GM12878 (cell line): ENCODE measurements at regions not wholly inside any gene's neighbourhood (a gene's known extent, or its start where the extent isn't known, plus 50 kb on each side); places are given as distances from the start of the nearest gene placed in this dataset.

ENCODE experiments used
- ATAC-seq: fragments of 200-7000 bp; cut with Tn5 transposase; 3 replicates; pipeline ENCODE4 v1.9.1; 2020; ENCODE audit warnings: mild to moderate bottlenecking, moderate library complexity
- BruUV-seq: library from RNA; stranded (reverse); fragments of 400-500 nt; replicated peaks from 2 replicates; lab custom pipeline; 2021; lab: Mats Ljungman, UMichigan
- CTCF ChIA-PET: fragments of 300-600 bp; sonication (Branson Sonifier 250); formaldehyde crosslinking; extraction: SDS; loops from one replicate; lab custom pipeline; 2021; ENCODE audit warnings: inconsistent platforms; lab: Yijun Ruan, JAX
- POLR2A ChIA-PET: fragments of 350-600 bp; formaldehyde crosslinking; extraction: SDS; loops from one replicate; lab custom pipeline; 2021; ENCODE audit warnings: inconsistent platforms; lab: Charles Lee
- RAD21 ChIA-PET: fragments of 300-600 bp; sonication (Branson Sonifier 250); formaldehyde crosslinking; loops from one replicate; lab custom pipeline; 2023; ENCODE audit warnings: antibody characterized with exemption; ENCODE audit not compliant: unreplicated experiment; lab: Charles Lee
- SMC1A ChIA-PET: fragments of 300-600 bp; sonication (Branson Sonifier 250); formaldehyde crosslinking; loops from one replicate; lab custom pipeline; 2023; ENCODE audit not compliant: unreplicated experiment, uncharacterized antibody; lab: Charles Lee
- DNase-seq: peaks from one replicate; pipeline ENCODE4 v3.0.0-alpha.2; 2011; ENCODE audit warnings: low read depth, low spot score
- FAIRE-seq: peaks from 3 replicates; lab custom pipeline; 2011; peaks lifted over from hg19 to GRCh38; lab: Jason Lieb, UNC
- H2AFZ ChIP-seq: 2 replicates; pipeline ENCODE4 v1.6.0; 2011; ENCODE audit warnings: low read depth, low read length, control low read depth; ENCODE audit not compliant: control insufficient read depth
- H3K27ac ChIP-seq: 2 replicates; pipeline ENCODE4 v1.5.1; 2011; ENCODE audit warnings: control low read depth; ENCODE audit not compliant: control insufficient read depth, insufficient read depth
- H3K27me3 ChIP-seq, 2 experiments: replicated peaks in 1 of 2; 2 replicates each; pipeline versions ENCODE4 v1.6.0 to v1.6.1; 2011; ENCODE audit warnings: low read length in 1 of 2; ENCODE audit not compliant: control insufficient read depth in 2 of 2, insufficient read depth in 2 of 2
- H3K36me3 ChIP-seq, 2 experiments: 2 replicates each; pipeline ENCODE4 v1.5.1; 2011; ENCODE audit warnings: low read length in 1 of 2; ENCODE audit not compliant: control insufficient read depth in 2 of 2, insufficient read depth in 2 of 2
- H3K4me1 ChIP-seq: 2 replicates; pipeline ENCODE4 v1.6.1; 2011; ENCODE audit warnings: mild to moderate bottlenecking, low read length, moderate library complexity, mixed read lengths; ENCODE audit not compliant: control insufficient read depth, insufficient read depth
- H3K4me2 ChIP-seq: 2 replicates; pipeline ENCODE4 v1.6.0; 2011; ENCODE audit warnings: control low read depth; ENCODE audit not compliant: control insufficient read depth, insufficient read depth
- H3K4me3 ChIP-seq: fragments of 200-600 bp; sonication (generic); 2 replicates; pipeline ENCODE4 v1.5.1; 2016
- H3K79me2 ChIP-seq: 2 replicates; pipeline ENCODE4 v1.6.0; 2011; ENCODE audit warnings: low read length; ENCODE audit not compliant: control insufficient read depth, insufficient read depth
- H3K9ac ChIP-seq: 2 replicates; pipeline ENCODE4 v1.8.0; 2011; ENCODE audit warnings: low read length, control low read depth, mixed read lengths; ENCODE audit not compliant: control insufficient read depth, insufficient read depth
- H3K9me3 ChIP-seq: replicated peaks from 3 replicates; pipeline ENCODE4 v1.5.1; 2011; ENCODE audit warnings: mild to moderate bottlenecking, low read length; ENCODE audit not compliant: control insufficient read depth, insufficient read depth
- H4K20me1 ChIP-seq: 2 replicates; pipeline ENCODE4 v1.6.0; 2011; ENCODE audit not compliant: control insufficient read depth, insufficient read depth
- ASH2L ChIP-seq: fragments of 300-600, 200-600 bp; sonication (generic); IDR thresholded peaks from 2 replicates; pipeline ENCODE4 v1.6.1; 2017; ENCODE audit warnings: low read depth, mild to moderate bottlenecking, borderline replicate concordance
- BRCA1 ChIP-seq: IDR thresholded peaks from 2 replicates; pipeline ENCODE4 v1.6.1; 2011; ENCODE audit warnings: low read depth, low read length, improper control_type of control experiment
- CBX3 ChIP-seq: fragments of 200-600 bp; sonication (generic); IDR thresholded peaks from 2 replicates; pipeline ENCODE4 v1.6.1; 2016; ENCODE audit warnings: low read depth, borderline replicate concordance
- DPF2 ChIP-seq: fragments of 450-650 bp; IDR thresholded peaks from 2 replicates; pipeline ENCODE4 v1.6.1; 2017; ENCODE audit warnings: mild to moderate bottlenecking
- EED ChIP-seq: sonication (generic); IDR thresholded peaks from 2 replicates; pipeline ENCODE4 v1.6.1; 2016; ENCODE audit warnings: antibody characterized with exemption, low read depth
- FOS ChIP-seq: IDR thresholded peaks from 3 replicates; pipeline ENCODE4 v1.6.1; 2011; ENCODE audit warnings: borderline replicate concordance; ENCODE audit not compliant: insufficient read length; ENCODE audit errors: extremely low read depth
- KAT2A ChIP-seq: conservative IDR thresholded peaks from 2 replicates; pipeline ENCODE4 v1.6.1; 2011; ENCODE audit warnings: low read depth, low read length; ENCODE audit not compliant: control insufficient read depth
- RUNX3 ChIP-seq: IDR thresholded peaks from 2 replicates; pipeline ENCODE4 v1.6.1; 2012; ENCODE audit warnings: low read length, inconsistent platforms
- YY1 ChIP-seq: IDR thresholded peaks from 2 replicates; pipeline ENCODE4 v1.6.1; 2011; ENCODE audit warnings: low read depth, mild to moderate bottlenecking, low read length
- in situ Hi-C: fragments of 300-500 bp; cut with MboI; formaldehyde crosslinking; loops from 9 replicates; pipeline ENCODE4 v1.14.3; 2018; ENCODE audit warnings: mixed read lengths
- intact Hi-C: fragments of 100-400 bp; cut with micrococcal nuclease; formaldehyde crosslinking; loops from one replicate; pipeline ENCODE4 v1.14.2; 2022; ENCODE audit not compliant: unreplicated experiment
- TF ChIP-seq, protein P1 (sequence below), 3 experiments: IDR thresholded peaks in 2 of 3; conservative IDR thresholded peaks in 1 of 3; 2 replicates each; pipeline ENCODE4 v1.5.1; 2011; ENCODE audit warnings: low read depth in 3 of 3, low read length in 3 of 3, mild to moderate bottlenecking in 3 of 3, control low read depth in 2 of 3, moderate library complexity in 2 of 3, inconsistent platforms in 1 of 3, mixed read lengths in 1 of 3; ENCODE audit not compliant: control insufficient read depth in 2 of 3, insufficient read depth in 1 of 3; ENCODE audit errors: extremely low read depth in 1 of 3
- TF ChIP-seq, protein P2 (sequence below): IDR thresholded peaks from 2 replicates; pipeline ENCODE4 v1.6.1; 2012; ENCODE audit warnings: low read length, inconsistent platforms

DNA sequence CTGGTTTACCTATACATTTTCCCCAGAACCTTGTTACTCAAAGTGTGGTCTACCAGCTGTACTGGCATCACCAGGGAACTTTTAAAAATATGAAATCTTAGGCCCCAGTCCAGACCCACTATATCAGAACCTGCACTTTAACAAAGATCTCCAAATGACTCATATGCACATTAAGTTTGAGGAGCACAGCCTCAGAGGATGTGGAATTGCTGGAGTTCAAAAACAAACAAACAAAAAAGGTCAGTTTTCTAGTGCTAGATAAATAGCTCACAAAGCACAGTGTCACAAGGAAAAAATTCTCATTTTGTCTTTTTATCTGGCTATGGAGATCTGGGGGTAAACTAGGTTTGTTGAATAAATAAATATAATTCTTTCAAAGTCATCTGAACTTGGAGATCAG is 68.9 kb upstream of the ANKRD55 start:
- no TSS peak for BruUV-seq
- H3K9ac ChIP-seq: no peak overlapping the region
- in situ Hi-C loops: no loop called here
- H3K79me2 ChIP-seq: no peaks in the 10 kb centered on the region
- TF ChIP-seq, protein P1, sequence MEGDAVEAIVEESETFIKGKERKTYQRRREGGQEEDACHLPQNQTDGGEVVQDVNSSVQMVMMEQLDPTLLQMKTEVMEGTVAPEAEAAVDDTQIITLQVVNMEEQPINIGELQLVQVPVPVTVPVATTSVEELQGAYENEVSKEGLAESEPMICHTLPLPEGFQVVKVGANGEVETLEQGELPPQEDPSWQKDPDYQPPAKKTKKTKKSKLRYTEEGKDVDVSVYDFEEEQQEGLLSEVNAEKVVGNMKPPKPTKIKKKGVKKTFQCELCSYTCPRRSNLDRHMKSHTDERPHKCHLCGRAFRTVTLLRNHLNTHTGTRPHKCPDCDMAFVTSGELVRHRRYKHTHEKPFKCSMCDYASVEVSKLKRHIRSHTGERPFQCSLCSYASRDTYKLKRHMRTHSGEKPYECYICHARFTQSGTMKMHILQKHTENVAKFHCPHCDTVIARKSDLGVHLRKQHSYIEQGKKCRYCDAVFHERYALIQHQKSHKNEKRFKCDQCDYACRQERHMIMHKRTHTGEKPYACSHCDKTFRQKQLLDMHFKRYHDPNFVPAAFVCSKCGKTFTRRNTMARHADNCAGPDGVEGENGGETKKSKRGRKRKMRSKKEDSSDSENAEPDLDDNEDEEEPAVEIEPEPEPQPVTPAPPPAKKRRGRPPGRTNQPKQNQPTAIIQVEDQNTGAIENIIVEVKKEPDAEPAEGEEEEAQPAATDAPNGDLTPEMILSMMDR (IDR thresholded peaks at IDR 0.05 in 2 of 3, conservative IDR thresholded peaks at IDR 0.05 in 1 of 3; ENCODE audit: control insufficient read depth in 2 of 3, extremely low read depth in 1 of 3, insufficient read depth in 1 of 3, low read depth in 3 of 3, low read length in 3 of 3): no peak
- TF ChIP-seq DPF2: no peak
- no peak for TF ChIP-seq BRCA1
- TF ChIP-seq FOS: no peak
- TF ChIP-seq RUNX3: no peak
- TF ChIP-seq, protein P2, sequence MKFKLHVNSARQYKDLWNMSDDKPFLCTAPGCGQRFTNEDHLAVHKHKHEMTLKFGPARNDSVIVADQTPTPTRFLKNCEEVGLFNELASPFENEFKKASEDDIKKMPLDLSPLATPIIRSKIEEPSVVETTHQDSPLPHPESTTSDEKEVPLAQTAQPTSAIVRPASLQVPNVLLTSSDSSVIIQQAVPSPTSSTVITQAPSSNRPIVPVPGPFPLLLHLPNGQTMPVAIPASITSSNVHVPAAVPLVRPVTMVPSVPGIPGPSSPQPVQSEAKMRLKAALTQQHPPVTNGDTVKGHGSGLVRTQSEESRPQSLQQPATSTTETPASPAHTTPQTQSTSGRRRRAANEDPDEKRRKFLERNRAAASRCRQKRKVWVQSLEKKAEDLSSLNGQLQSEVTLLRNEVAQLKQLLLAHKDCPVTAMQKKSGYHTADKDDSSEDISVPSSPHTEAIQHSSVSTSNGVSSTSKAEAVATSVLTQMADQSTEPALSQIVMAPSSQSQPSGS: no peak
- no peak for TF ChIP-seq YY1
- TF ChIP-seq CBX3: no peak
- TF ChIP-seq EED: no peak
- TF ChIP-seq ASH2L: no peak
- TF ChIP-seq KAT2A: no peak
- no peaks in the 10 kb centered on the region for H3K4me1 ChIP-seq
- no peaks in the 10 kb centered on the region for H4K20me1 ChIP-seq
- no peaks in the 10 kb centered on the region; the same call in 2 of the 3 replicates for H3K9me3 ChIP-seq
- CTCF ChIA-PET: interaction anchor here (1.1 to 1.5 kb wide), 2 partner anchors 31 to 536 kb away, joined by 3 to 4 read pairs; no protein-coding TSS in a partner anchor
- no peaks in the 10 kb centered on the region for H3K27me3 ChIP-seq
- H3K4me3 ChIP-seq: no peak overlapping the region
- H2AFZ ChIP-seq: no peak overlapping the region
- SMC1A ChIA-PET: interaction anchor here (0.8 to 1.3 kb wide), 3 partner anchors 14 to 59 kb away, joined by 3 to 6 read pairs (median 3); no protein-coding TSS in a partner anchor
- POLR2A ChIA-PET: no interaction called here
- intact Hi-C loops: no loop called here
- DNase-seq (no peak), FAIRE-seq (no peak), ATAC-seq (no peak)
- RAD21 ChIA-PET: interaction anchor here (1.3 kb wide), 1 partner anchor 110 kb away, joined by 3 read pairs; no protein-coding TSS in a partner anchor
- H3K36me3 ChIP-seq: no peaks in the 10 kb centered on the region
- H3K4me2 ChIP-seq: no peak overlapping the region
- H3K27ac ChIP-seq: no peak overlapping the region
